Middle frontal gyrus (tissue), 1 donor: ENCODE measurements at regions not wholly inside any gene's neighbourhood (a gene's known extent, or its start where the extent isn't known, plus 50 kb on each side); places are given as distances from the start of the nearest gene placed in this dataset.

Experiments used
- DNase-seq: peaks from one replicate; pipeline ENCODE4 v3.0.0-alpha.2; 2015; ENCODE audit warnings: low spot score; ENCODE audit errors: extremely low spot score

DNA sequence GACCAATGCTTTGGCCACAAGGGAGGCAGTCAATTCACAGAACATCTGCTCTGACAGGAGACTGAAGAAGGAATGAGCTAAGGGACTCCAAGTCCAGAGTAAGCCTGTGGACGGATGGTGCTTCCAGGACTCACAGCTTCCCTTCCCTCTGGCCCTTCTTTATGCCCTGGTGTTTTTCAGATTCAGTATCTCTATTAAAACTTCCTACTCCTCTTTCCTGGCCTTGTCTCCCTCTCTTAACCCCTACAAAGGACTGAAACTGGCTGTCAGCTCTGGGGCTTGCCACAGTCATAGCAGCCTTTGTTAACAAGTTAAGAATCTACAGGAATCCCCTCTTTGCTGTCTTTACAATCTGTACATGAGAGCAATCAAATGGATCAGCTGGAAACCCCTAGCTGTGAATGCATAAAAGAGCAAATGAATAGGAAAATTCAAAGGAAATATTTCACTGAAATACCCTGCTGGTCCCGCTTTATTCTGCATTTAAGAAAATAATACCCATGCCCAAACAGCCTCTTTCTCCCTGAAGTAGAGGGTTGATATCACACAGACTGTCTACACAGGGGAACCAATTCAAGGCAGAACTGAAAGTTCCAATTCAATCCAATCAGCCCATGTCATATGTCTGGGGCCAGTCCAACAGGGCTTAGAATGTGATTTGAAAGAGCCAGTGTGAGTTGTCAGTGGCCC is 192.3 kb downstream of the MZT1 start:
- no peak for DNase-seq

DNA sequence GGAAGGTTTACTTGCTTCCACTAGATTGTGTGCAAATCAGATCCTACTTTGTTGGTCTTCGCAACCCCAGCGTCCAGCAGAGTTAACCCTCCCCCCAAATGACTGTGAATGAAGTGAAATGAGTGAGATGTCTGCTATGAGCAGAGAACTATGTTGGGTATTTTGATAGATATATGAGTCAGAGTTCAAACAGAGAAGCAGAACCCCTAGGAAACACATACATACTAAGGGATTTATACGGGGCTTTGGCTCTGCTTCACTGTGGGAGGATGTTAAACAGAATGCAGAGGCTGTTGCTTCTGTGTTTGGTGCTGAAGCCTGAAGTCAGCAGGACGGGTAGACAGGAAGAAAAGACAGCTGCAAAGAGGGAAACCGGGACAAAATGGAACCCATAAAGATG is 197.0 kb downstream of the MZT1 start:
- DNase-seq = no peak

DNA sequence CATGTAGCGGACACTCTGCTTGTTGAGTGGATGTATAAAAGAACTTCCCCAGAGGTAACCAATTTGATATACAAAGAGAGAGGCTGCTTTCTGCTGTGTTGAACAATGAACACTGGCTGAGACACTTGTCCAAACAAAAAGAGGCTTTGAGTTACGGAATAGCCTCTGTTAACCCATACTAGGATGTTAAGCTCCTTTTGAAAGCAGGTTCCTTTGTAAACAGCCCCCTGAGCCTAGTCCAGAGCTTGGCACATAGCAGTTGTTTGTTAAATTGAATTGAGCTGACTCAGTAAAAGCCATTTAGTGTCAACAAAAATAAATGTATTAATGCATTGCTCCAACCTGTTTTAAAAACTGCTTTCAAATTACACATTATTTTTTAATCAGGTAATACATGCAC is 200.1 kb downstream of the MZT1 start:
- no peak for DNase-seq

DNA sequence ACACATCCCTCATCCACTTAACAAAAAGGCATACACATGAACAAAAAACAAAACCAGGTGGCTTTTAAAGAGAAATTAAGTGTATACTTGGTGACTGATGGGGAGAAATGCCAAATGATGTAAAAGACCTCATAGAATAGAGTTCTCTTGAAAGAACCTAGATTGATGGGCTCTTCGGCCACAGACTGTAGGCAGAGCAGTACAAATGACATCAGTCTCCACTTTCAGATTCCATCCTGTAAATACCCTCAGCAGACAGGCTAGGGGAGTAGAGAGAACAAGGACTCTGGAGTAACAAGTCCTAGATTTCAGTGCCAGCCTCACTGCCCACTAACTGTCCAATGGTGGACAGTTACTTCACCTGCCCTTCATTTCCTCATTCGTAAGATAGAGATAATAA is 203.8 kb downstream of the MZT1 start:
- DNase-seq = no peak

DNA sequence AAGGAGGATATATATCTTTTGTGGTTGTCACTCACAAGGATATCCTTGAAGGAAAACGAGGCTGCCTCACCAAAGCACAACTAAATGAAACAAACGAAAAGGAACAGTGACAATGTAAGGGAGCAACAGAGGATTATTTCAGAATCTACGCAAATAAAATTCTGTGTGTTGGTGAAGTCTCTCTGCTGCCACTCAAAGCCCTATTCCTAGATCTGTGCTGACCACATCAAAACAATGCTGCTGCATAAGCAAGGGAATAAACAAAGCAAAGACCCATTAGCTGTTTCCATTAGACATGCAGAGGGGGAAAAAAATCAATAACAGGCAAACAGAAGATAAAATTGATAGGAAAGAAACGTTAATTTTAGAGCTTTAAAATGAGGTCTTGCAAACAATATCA is 204.4 kb downstream of the MZT1 start:
- DNase-seq = no peak

DNA sequence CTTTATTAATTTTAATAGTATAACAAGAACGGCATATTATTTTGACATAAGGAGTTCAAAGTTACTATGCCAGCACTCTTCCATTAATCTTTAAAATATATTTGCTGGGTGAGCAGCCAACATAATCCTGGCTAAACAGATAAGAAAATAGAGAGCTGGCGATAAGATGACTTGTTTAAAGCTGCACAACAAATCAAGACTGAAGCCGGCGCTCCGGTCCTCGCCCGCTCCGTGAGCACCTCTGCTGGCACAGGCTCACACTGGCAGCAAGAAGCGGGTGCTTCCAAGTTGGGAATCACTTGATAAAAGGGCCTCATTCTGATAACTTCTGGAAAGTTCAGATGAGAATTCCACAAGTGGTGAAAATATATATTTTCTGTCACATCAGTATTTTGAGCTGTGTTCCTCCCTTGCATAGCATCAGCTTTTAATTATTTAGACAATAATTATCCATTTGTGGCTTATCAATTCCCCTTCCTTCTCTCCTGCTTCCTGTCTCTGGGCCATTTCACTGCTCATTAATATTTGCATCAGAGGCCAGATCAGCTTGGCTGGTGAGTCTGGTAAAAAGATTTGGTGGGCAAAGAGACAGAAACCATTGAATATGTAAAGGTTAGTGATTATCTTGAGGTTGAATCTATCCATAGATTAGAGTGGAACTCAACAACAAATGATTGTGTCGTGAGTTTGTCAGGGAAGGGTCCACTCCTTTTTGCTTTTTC is 205.3 kb downstream of the MZT1 start:
- DNase-seq = no peak

DNA sequence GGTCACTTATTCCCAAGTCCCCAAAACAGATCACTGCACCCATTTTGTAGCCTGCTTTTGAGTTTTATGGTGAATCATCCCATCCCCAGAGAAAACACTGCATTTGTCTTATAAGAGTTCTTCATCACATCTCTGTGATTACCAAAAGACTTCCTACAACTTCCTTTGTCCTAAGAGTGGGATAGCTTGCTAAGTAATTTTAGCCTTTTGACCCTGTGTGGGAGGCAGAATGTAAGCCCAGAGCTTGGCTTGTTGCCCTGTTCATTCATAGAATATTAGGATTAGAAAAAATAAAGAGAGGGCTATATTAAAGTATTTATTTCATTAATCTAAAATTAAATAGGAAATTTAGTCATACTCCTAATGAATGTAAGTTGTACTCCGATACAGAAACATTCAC is 213.3 kb downstream of the MZT1 start:
- DNase-seq = no peak

DNA sequence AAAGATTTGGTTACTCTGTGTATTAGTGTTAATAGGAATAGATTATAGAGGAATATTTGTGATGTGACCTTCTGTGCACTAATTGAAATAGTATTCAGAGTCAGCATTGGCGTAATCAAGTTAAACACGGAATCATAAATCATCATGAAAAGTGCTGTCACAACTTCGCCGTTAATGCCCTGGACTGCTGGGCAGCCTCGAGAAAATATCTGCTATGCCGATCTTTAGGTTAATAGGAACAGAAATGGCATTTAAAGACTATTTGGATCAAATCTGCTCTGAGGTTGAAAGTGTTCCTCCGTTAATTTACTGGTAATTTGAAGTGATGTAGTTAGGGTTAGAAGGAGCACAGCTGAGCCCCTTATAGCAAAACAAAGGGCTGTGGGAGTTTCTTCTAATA is 219.0 kb downstream of the MZT1 start:
- DNase-seq = no peak

DNA sequence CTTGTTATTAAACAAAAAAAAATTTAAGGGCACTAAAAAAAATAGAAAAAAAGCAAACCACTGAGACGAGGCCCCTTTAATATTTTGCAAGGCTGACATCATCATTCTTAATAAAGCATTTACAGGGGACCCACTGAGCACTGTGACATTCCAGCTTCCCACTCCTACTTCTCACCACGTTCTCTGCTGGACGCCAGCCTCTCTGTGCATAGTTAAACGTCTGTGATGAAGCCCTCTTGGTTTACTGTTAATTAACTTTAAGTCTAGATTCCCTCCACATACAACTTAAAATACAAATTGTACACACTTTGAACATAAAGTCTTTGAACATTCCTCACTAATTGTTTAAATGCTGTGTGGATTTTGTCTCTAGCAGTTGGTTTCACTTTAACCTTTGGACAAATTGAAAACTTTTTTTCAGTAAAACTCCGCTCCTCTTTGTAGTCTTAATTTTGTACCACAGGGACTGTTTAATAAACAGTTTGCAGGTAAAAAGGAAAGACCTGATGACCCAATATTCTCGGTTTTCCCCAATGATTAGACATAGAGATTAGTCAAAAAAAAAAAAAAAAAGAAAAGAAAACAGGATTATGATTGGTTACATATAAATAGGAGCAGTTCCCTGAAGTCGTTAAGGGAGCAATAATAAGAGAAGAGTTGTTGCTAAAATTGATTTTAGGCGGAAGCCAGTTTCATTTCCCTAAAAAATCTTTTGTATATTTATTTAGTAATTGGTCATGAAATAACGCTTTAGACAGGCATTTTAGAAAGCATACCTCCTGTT is 219.8 kb downstream of the MZT1 start:
- no peak for DNase-seq

DNA sequence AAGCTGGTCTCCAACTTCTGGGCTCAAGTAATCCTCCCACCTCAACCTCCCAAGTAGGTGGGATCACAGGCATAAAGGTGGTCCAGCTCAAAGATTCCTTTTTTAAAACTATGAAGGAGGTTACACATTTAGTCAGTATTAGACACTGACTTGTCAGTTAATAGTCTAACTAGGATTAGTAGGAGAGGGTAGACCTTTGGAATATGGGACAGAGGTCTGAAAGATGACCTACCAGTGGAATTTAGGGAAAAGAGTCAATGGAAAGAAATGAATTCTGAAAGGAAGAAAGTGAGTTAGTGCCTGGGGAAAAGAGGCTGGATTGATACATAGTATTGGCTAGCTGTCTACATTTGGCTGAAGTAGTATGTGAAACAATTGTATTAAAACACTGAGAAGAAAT is 220.7 kb downstream of the MZT1 start:
- no peak for DNase-seq

DNA sequence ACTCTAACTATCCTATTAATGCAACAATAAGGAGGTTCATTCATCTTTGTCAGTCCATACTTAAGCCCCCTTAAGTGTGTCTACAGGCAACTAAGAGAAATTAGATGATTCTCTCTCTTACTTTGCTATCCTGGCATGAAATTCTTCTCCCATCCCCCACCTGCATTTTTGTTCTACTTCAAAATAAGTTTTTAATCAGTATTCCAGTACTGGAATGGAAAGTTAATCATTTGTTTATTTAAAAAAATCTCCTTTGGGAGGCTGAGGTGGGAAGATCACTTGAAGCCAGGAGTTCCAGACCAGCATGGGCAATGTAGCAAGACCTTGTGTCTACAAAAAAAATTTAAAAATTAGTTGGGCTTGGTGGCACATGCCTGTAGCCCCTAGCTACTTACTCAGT is 222.1 kb downstream of the MZT1 start:
- DNase-seq = no peak

DNA sequence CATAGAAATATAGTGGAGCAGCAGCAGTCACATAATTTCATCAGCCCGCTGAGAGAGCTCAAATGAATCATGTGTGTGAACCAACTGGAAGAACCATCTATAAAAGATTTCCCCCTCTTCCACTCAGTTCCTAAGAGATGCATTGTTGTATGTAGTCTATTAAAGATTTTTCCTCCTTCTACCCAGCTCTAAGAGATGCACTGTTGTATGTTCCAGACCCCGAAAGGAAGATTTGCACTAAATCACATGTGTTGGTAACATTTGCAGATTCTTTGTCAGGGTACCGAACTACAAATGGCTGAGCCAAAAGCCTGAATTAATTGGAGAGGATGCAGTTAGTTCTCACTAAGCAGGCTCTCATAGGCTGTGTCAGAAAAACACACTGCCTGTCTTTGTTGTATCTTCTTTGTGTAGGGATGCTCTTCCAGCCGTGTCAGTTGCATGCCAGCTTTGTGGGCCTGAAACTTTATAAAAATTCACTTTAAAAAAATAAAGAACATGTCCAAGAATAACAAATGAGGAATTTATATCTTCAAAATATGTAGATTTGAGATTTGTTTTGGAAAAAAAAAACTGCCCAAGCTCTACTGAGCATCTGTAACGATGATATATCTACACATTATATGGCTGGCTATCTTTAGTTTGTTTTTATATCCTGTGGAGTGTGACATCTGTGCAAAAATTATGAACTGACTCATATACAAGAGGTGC is 223.1 kb downstream of the MZT1 start:
- peak; percentile 5 for DNase-seq

DNA sequence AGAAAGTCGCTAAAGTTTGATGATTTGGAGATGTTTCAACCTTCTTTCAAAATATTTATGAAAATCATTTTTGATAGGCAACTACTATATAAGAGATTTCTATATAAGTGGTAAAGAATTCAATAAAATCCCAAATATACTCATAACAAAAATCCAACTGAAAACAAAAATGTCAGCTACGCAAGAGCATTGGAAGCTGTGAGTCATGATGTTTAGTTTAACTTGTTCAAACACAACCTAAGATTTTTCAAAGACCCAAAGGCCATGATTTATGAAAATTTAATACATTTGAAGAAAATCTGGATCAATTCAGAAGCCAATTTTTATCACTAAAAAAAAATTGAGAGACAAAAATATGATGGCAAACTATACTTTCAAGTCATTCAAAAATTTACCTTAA is 226.6 kb downstream of the MZT1 start:
- DNase-seq = no peak

DNA sequence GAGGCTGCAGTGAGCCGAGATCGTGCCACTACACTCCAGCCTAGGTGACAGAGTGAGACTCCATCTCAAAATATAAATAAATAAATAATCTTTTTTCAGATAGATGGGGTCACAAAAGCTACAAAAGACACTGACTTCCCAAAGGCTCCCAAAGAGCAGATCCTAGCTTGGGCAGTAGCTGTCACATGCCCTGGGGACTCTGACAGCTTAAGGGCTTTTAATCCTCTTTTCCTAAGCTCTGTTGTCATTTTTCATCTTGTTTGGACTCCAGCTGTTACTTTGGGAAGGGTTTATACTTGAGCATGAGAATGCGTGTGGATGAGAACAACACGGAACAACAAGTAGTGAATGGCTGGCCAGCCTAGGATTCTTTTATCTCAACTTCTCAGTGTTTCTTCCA is 231.7 kb downstream of the MZT1 start:
- no peak for DNase-seq

DNA sequence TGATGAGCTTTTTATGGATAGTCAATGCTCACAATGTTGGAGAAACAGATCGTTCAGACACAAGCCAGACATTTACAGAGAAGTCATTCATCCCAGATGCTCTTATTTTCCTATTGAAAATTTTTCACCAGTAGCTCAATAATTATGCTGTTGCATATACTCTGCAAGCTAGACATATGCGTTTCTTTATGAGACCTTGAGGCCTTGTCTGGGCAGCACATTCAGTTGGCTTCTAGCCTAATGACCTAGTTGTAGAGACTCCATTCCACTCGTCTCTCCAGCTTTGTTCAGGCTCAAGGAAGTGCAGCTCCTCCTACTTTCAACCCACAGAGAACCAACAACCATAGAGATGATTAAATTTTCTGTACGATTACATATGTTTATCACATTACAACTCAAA is 237.7 kb downstream of the MZT1 start:
- DNase-seq = no peak

DNA sequence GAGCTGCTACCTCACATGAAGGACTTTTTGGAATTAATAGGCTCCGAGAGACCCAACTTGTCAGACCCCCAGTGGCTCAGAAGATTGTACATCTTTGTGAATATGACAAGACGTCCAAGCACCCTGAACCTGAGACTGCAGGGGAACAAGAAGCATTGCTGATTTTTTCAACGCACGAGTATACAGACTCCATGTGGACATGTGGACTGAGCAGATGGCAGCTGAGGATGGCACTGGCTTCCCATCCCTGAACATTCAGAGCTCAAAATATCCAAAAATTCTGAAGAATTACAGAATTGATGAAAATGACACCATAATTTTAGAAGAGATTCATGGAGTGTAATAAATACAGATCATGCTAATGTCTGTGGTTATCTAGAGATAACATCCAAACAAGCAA is 254.1 kb downstream of the MZT1 start:
- DNase-seq = no peak

DNA sequence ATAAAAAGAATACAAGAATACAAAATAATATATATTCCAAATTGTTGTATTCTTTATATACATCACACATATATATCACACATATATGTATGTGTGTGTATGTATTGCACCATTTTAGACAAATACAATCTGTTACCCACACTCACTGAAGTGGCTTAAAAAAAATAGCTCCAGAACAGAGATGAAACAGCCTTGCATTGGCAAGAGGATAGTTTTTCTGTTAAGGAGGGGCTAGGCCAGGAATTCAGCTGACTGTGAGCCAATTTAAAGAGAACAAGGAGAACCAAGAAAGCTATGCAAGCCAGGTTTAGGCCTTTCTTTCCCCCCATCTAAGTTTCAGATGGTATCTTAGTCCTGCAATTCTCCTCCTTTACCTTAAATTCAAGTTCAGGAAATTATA is 257.5 kb downstream of the MZT1 start:
- DNase-seq = no peak

DNA sequence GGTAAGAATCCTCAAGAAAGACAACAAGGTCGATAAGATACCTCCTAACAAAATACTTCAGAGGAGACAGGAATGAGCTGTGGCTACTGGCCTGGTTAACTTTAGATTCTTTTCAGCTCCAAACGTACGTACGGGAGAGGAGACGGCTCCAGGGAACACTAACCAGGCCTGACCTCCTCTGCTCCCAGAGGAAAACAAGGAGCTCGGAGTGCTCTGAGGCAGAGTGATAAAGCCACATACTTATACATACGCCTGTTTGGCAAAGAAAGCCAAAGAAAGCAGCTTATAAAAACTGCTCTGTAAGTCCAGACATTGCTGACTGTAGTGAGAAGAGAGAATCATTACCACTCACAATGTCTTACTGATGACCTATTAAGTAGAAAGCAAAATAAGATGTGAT is 263.9 kb downstream of the MZT1 start:
- DNase-seq = no peak

DNA sequence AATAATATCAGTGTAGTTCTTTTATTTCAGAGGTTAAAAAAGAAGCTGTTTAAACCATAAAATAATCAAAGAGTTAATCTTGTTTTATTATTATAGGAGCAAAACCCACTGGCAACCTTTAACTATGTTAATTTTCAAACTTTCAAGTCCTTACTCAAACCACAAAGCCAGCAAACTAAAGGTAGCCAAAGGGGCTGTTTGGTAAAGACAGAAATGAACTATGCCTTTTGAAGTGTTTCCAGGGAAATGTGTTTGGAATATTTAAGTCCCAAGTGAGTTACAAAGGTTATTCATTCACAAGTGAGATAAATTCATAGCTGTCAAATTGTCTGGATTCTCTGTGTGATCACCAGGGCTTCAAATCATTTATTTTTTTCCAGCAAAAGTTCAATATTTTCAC is 264.7 kb downstream of the MZT1 start:
- DNase-seq = no peak

DNA sequence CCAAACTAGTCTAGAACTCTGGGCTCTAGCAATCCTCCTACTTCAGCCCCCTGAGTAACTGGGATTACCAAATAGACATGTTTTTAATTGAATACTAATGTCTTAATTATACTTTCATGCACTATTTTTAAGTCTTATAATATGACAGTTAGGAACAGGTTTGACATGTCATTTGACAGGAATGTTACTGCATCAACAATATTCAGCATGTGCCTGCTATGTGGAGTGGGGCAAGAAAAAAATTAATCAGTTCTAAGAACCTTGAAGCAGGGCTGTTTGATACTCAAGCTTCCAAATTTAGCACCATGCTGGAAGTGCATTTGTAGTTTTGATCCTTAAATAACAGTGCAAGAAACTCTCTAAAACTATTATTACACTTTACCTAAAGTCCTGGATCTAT is 265.3 kb downstream of the MZT1 start:
- no peak for DNase-seq

DNA sequence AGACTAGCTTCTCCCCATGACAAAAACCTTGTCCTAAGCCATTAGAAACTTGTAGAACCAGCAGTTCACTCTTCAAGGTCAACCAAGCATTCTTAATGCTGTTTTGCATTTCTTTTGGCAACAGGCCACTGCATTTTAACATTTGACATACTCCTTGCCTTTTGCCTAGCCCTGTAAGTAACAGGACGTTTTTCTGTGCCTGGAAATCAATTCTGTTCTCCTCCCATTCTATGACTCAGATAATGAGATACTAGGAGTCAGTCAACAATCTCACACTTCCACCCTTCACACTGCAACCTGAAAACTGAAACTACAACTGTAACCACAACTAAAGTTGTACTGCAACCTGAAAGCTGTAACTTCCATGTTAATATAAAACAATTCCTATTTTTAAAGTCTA is 268.7 kb downstream of the MZT1 start:
- no peak for DNase-seq

DNA sequence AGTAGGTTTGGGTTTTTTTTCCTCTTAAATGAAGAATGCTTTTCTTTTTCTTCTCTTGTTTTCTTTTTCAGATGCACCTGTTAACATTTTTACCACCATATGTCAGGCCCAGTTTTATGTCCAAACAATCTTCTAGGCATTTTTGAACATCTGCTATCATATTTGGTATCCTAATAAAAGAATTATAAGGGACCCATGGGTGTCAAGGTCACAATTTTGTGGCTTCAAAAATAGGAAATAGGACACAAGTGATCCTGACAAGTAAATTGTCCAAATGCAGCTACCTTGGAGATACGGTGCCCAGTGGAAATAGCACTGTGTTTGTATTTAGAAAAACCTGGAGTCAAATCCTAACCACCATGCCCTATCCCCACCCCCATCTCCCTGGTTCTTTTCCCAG is 270.3 kb downstream of the MZT1 start:
- DNase-seq = no peak
